GM12878 (cell line): ENCODE measurements at regions not wholly inside any gene's neighbourhood (a gene's known extent, or its start where the extent isn't known, plus 50 kb on each side); places are given as distances from the start of the nearest gene placed in this dataset.

Experiments used
- ATAC-seq: fragments of 200-7000 bp; cut with Tn5 transposase; 3 replicates; pipeline ENCODE4 v1.9.1; 2020; ENCODE audit warnings: mild to moderate bottlenecking, moderate library complexity
- BruUV-seq: library from RNA; stranded (reverse); fragments of 400-500 nt; replicated peaks from 2 replicates; lab custom pipeline; 2021; lab: Mats Ljungman, UMichigan
- CTCF ChIA-PET: fragments of 300-600 bp; sonication (Branson Sonifier 250); formaldehyde crosslinking; extraction: SDS; loops from one replicate; lab custom pipeline; 2021; ENCODE audit warnings: inconsistent platforms; lab: Yijun Ruan, JAX
- POLR2A ChIA-PET: fragments of 350-600 bp; formaldehyde crosslinking; extraction: SDS; loops from one replicate; lab custom pipeline; 2021; ENCODE audit warnings: inconsistent platforms; lab: Charles Lee
- RAD21 ChIA-PET: fragments of 300-600 bp; sonication (Branson Sonifier 250); formaldehyde crosslinking; loops from one replicate; lab custom pipeline; 2023; ENCODE audit warnings: antibody characterized with exemption; ENCODE audit not compliant: unreplicated experiment; lab: Charles Lee
- SMC1A ChIA-PET: fragments of 300-600 bp; sonication (Branson Sonifier 250); formaldehyde crosslinking; loops from one replicate; lab custom pipeline; 2023; ENCODE audit not compliant: unreplicated experiment, uncharacterized antibody; lab: Charles Lee
- DNase-seq: peaks from one replicate; pipeline ENCODE4 v3.0.0-alpha.2; 2011; ENCODE audit warnings: low read depth, low spot score
- FAIRE-seq: peaks from 3 replicates; lab custom pipeline; 2011; peaks lifted over from hg19 to GRCh38; lab: Jason Lieb, UNC
- H2AFZ ChIP-seq: 2 replicates; pipeline ENCODE4 v1.6.0; 2011; ENCODE audit warnings: low read depth, low read length, control low read depth; ENCODE audit not compliant: control insufficient read depth
- H3K27ac ChIP-seq: 2 replicates; pipeline ENCODE4 v1.5.1; 2011; ENCODE audit warnings: control low read depth; ENCODE audit not compliant: control insufficient read depth, insufficient read depth
- H3K27me3 ChIP-seq, 2 experiments: replicated peaks in 1 of 2; 2 replicates each; pipeline versions ENCODE4 v1.6.0 to v1.6.1; 2011; ENCODE audit warnings: low read length in 1 of 2; ENCODE audit not compliant: control insufficient read depth in 2 of 2, insufficient read depth in 2 of 2
- H3K36me3 ChIP-seq, 2 experiments: 2 replicates each; pipeline ENCODE4 v1.5.1; 2011; ENCODE audit warnings: low read length in 1 of 2; ENCODE audit not compliant: control insufficient read depth in 2 of 2, insufficient read depth in 2 of 2
- H3K4me1 ChIP-seq: 2 replicates; pipeline ENCODE4 v1.6.1; 2011; ENCODE audit warnings: mild to moderate bottlenecking, low read length, moderate library complexity, mixed read lengths; ENCODE audit not compliant: control insufficient read depth, insufficient read depth
- H3K4me2 ChIP-seq: 2 replicates; pipeline ENCODE4 v1.6.0; 2011; ENCODE audit warnings: control low read depth; ENCODE audit not compliant: control insufficient read depth, insufficient read depth
- H3K4me3 ChIP-seq: fragments of 200-600 bp; sonication (generic); 2 replicates; pipeline ENCODE4 v1.5.1; 2016
- H3K79me2 ChIP-seq: 2 replicates; pipeline ENCODE4 v1.6.0; 2011; ENCODE audit warnings: low read length; ENCODE audit not compliant: control insufficient read depth, insufficient read depth
- H3K9ac ChIP-seq: 2 replicates; pipeline ENCODE4 v1.8.0; 2011; ENCODE audit warnings: low read length, control low read depth, mixed read lengths; ENCODE audit not compliant: control insufficient read depth, insufficient read depth
- H3K9me3 ChIP-seq: replicated peaks from 3 replicates; pipeline ENCODE4 v1.5.1; 2011; ENCODE audit warnings: mild to moderate bottlenecking, low read length; ENCODE audit not compliant: control insufficient read depth, insufficient read depth
- H4K20me1 ChIP-seq: 2 replicates; pipeline ENCODE4 v1.6.0; 2011; ENCODE audit not compliant: control insufficient read depth, insufficient read depth
- EP300 ChIP-seq, 2 experiments: fragments of 150-350 bp in 1 of 2; IDR thresholded peaks; 2 replicates each; pipeline ENCODE4 v1.6.1; 2011 to 2012; ENCODE audit warnings: low read depth in 2 of 2, low read length in 2 of 2, borderline replicate concordance in 1 of 2, improper control_type of control experiment in 1 of 2, inconsistent platforms in 1 of 2; ENCODE audit not compliant: control insufficient read depth in 1 of 2
- ESRRA ChIP-seq: IDR thresholded peaks from 2 replicates; pipeline ENCODE4 v1.6.1; 2012; ENCODE audit warnings: mild to moderate bottlenecking, low read length, improper control_type of control experiment
- SIN3A ChIP-seq: IDR thresholded peaks from 2 replicates; pipeline ENCODE4 v1.6.1; 2012; ENCODE audit warnings: low read depth, low read length, improper control_type of control experiment
- SKIL ChIP-seq: fragments of 450-650 bp; IDR thresholded peaks from 2 replicates; pipeline ENCODE4 v1.6.1; 2017; ENCODE audit warnings: mild to moderate bottlenecking, low read depth, inconsistent platforms; ENCODE audit not compliant: poor library complexity, severe bottlenecking
- SUPT20H ChIP-seq: IDR thresholded peaks from 2 replicates; pipeline ENCODE4 v1.6.1; 2011; ENCODE audit warnings: low read depth, mild to moderate bottlenecking, low read length, moderate library complexity, borderline replicate concordance; ENCODE audit not compliant: control insufficient read depth
- TCF12 ChIP-seq: IDR thresholded peaks from 2 replicates; pipeline ENCODE4 v1.6.1; 2011; ENCODE audit warnings: low read depth, mild to moderate bottlenecking, low read length
- WGBS: methylation state at CpG from one replicate; pipeline ENCODE4 v1.1.6; 2016; ENCODE audit warnings: low lambda C conversion rate; ENCODE audit not compliant: insufficient replicate concordance, insufficient coverage; ENCODE audit errors: missing lambda C conversion rate; 5-methylcytosine and 5-hydroxymethylcytosine counted together
- in situ Hi-C: fragments of 300-500 bp; cut with MboI; formaldehyde crosslinking; loops from 9 replicates; pipeline ENCODE4 v1.14.3; 2018; ENCODE audit warnings: mixed read lengths
- intact Hi-C: fragments of 100-400 bp; cut with micrococcal nuclease; formaldehyde crosslinking; loops from one replicate; pipeline ENCODE4 v1.14.2; 2022; ENCODE audit not compliant: unreplicated experiment

DNA sequence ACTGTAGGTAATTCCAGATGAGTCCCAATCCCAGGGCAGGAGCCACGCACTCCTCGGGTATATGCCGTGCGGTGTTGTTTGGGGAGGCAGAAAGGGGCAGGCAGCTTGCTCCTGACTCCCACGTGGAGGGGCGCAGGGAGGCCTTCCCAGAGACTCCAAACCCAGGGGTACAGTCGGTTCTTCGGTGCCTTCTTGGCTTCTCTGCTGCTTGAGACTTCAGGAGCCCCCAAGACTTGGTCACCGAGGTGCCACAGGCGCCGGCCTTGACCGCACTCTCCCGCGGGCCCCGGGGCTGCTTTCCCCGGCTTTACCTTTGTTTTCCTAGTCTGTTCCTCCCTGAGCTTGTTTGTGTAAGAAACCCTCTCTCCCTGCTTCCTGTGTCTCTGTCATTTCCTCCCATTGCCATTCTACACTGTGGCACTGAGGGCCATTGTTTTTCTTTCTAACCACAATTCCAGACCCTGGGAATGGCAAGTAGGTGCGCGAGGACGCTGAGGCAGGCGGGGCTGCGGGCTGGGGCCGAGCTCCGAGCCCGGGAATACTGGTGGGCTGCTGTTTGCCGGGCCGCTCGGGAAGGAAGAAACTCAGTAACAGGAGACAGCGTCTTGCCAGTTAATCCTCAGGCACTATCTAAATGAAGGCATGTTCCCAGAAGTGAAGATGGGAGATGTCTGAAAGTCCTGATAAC, 215.6 kb upstream of the HEY2 start (continued):
- TF ChIP-seq SKIL, result no peak
- TF ChIP-seq SUPT20H, result no peak

DNA sequence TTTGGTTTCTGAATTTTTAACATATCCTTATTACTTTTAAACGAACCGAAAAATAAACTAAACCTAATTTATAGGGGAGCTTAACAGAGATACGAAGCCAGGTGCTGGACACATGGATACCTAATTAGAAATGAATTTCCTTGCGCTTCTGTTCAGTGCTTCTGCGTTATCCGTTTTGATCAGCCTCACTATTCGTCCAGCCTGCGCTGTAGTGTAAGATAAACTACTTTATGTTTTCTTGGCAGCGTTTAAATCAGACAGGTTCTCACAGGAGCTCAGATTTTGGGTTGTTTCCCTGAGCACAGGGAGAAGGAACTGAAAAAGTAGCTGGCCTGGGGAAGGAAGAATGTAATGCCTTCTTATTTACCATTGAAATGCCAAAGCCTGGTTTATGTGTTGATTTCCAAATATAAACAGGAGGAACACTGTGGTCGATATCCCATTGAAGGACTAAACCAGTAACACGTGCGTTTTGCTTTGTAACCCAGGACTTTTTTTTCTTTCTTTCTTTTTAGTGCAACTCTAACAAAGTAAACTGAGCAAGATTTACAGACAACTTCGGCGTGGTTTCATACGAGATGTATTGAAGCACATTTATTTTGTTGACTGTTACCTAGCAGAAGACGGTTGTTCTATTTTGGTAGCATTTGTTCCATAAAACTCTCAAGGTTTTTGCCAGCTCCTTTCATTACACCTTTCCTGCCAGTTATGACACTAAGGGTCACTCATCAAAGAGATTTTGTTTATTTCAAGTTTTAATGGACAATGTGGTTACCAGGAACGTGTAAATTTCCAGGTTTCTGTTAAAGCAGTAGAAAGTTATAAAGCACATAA, 214.8 kb upstream of the HEY2 start:
- H4K20me1 ChIP-seq, result no peaks in the 10 kb centered on the region
- no peak overlapping the region for H2AFZ ChIP-seq
- no peak overlapping the region for H3K4me3 ChIP-seq
- ChIA-PET POLR2A (no interaction called here), CTCF (interaction anchor here (0.7 kb wide), 1 partner anchor 9 kb away, joined by 3 read pairs; no protein-coding TSS in a partner anchor), SMC1A (interaction anchor here (1.2 kb wide), 1 partner anchor 18 kb away, joined by 3 read pairs; no protein-coding TSS in a partner anchor), RAD21 (no interaction called here)
- H3K27ac ChIP-seq, result no peak overlapping the region
- no peaks in the 10 kb centered on the region for H3K36me3 ChIP-seq
- DNase-seq (no peak), FAIRE-seq (no peak), ATAC-seq (no peak)
- no peaks in the 10 kb centered on the region; a peak in 2 of 4 replicates for H3K27me3 ChIP-seq
- TF ChIP-seq TCF12, result no peak
- no peak for TF ChIP-seq ESRRA
- TF ChIP-seq SIN3A, result no peak
- no peak for TF ChIP-seq EP300 (IDR thresholded peaks at IDR 0.05; ENCODE audit: borderline replicate concordance in 1 of 2, control insufficient read depth in 1 of 2, low read depth in 2 of 2, low read length in 2 of 2)
- WGBS, result 21% methylated on average over 17 of the region's 17 CpGs
- no peaks in the 10 kb centered on the region for H3K79me2 ChIP-seq
- no TSS peak for BruUV-seq
- no peaks in the 10 kb centered on the region for H3K9me3 ChIP-seq
- in situ Hi-C loops (no loop called here), intact Hi-C loops (no loop called here)
- no peak overlapping the region for H3K4me2 ChIP-seq
- no peak overlapping the region for H3K9ac ChIP-seq
- no peaks in the 10 kb centered on the region for H3K4me1 ChIP-seq
